GM21390 (cell line): ENCODE measurements at regions not wholly inside any gene's neighbourhood (a gene's known extent, or its start where the extent isn't known, plus 50 kb on each side); places are given as distances from the start of the nearest gene placed in this dataset.

ENCODE experiments used
- ATAC-seq: cut with Tn5 transposase; IDR thresholded peaks from one replicate; pipeline ENCODE4 v1.9.1; 2021; ENCODE audit not compliant: unreplicated experiment

- ATAC-seq = no peak
These were observed 82.6 kb upstream of the MPHOSPH6 start for GRCh38 chr16:82252582-82252981.

GRCh38 chr16:82248677-82249076, 78.7 kb upstream of the MPHOSPH6 start:
- no peak for ATAC-seq

- ATAC-seq = no peak
These were observed 78.1 kb upstream of the MPHOSPH6 start for GRCh38 chr16:82248012-82248656.

- no peak for ATAC-seq
These were observed 72.2 kb upstream of the MPHOSPH6 start for GRCh38 chr16:82242201-82242600.

- ATAC-seq = no peak
These were observed 71.5 kb upstream of the MPHOSPH6 start for GRCh38 chr16:82241469-82242052.

GRCh38 chr16:82240111-82240510, 70.1 kb upstream of the MPHOSPH6 start:
- ATAC-seq = no peak

GRCh38 chr16:82236875-82237274, 66.9 kb upstream of the MPHOSPH6 start:
- ATAC-seq = no peak

GRCh38 chr16:82236415-82236814, 66.4 kb upstream of the MPHOSPH6 start:
- peak; percentile 69 for ATAC-seq

GRCh38 chr16:82232806-82233205, 62.8 kb upstream of the MPHOSPH6 start:
- no peak for ATAC-seq

GRCh38 chr16:82231008-82231787, 61.2 kb upstream of the MPHOSPH6 start:
- ATAC-seq = no peak

- ATAC-seq = no peak
These were observed 60.0 kb upstream of the MPHOSPH6 start for GRCh38 chr16:82229800-82230619.

- no peak for ATAC-seq
These were observed 56.3 kb upstream of the MPHOSPH6 start for GRCh38 chr16:82226327-82226726.

- no peak for ATAC-seq
These were observed 54.8 kb upstream of the MPHOSPH6 start for GRCh38 chr16:82224821-82225220.

- no peak for ATAC-seq
These were observed 50.5 kb upstream of the MPHOSPH6 start for GRCh38 chr16:82220541-82220940.
